Prostate gland (tissue), 2 donors: ENCODE measurements at regions not wholly inside any gene's neighbourhood (a gene's known extent, or its start where the extent isn't known, plus 50 kb on each side); places are given as distances from the start of the nearest gene placed in this dataset.

ENCODE experiments used
- POLR2A ChIP-seq: fragments of 450-650 bp; IDR thresholded peaks from one replicate; pipeline ENCODE4 v1.6.1; 2016; ENCODE audit warnings: antibody characterized with exemption, mild to moderate bottlenecking
- POLR2AphosphoS5 ChIP-seq: sonication (generic); formaldehyde crosslinking; IDR thresholded peaks from one replicate; pipeline ENCODE4 v1.6.1; 2017; ENCODE audit warnings: antibody characterized with exemption
- TF ChIP-seq, protein P1 (sequence below), 4 experiments: fragments of 200-600 bp in 2 of 4; fragments of 450-650 bp in 2 of 4; sonication (generic) in 2 of 4; IDR thresholded peaks; 1 replicate in 3 of 4; 2 replicates in 1 of 4; pipeline ENCODE4 v1.5.1; 2016 to 2019; ENCODE audit warnings: antibody characterized with exemption in 4 of 4, mild to moderate bottlenecking in 2 of 4, moderate library complexity in 2 of 4

DNA sequence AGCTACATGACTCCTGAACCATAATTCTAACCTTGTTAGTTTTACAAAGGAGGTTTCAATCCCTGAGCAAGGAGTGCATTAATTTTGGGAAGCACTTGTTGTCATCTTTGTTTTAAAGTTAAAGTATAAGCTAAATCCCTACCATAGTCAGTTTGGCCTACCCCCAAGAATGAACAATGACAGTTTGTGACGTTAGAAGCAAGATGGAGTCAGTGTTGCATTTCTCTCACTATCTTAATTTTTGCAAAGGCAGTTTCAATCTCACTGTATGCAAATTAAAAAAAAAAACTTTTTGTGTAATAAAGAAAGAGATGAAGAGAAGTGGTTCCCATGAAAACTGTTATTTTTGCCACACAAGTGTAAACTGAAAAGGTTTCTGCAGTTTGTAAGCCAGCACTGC, 50.7 kb upstream of the PIK3AP1 start:
- TF ChIP-seq POLR2AphosphoS5 (no peak), POLR2A (no peak)
- TF ChIP-seq, protein P1, sequence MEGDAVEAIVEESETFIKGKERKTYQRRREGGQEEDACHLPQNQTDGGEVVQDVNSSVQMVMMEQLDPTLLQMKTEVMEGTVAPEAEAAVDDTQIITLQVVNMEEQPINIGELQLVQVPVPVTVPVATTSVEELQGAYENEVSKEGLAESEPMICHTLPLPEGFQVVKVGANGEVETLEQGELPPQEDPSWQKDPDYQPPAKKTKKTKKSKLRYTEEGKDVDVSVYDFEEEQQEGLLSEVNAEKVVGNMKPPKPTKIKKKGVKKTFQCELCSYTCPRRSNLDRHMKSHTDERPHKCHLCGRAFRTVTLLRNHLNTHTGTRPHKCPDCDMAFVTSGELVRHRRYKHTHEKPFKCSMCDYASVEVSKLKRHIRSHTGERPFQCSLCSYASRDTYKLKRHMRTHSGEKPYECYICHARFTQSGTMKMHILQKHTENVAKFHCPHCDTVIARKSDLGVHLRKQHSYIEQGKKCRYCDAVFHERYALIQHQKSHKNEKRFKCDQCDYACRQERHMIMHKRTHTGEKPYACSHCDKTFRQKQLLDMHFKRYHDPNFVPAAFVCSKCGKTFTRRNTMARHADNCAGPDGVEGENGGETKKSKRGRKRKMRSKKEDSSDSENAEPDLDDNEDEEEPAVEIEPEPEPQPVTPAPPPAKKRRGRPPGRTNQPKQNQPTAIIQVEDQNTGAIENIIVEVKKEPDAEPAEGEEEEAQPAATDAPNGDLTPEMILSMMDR (IDR thresholded peaks at IDR 0.05), result no peak
